ENCODE measurements at regions not wholly inside any gene's neighbourhood (a gene's known extent, or its start where the extent isn't known, plus 50 kb on each side); places are given as distances from the start of the nearest gene placed in this dataset.

GRCh38 chr12:4178424-4179170, 95.0 kb upstream of the CCND2 start:
- intact Hi-C loops (cut with DNase I) = no loop called here
- Histone ChIP-seq H3K27ac (no peak overlapping the region), H3K4me3 (no peak overlapping the region), H3K4me1 (no peaks in the 10 kb centered on the region), H3K9me3 (no peaks in the 10 kb centered on the region), H3K36me3 (no peaks in the 10 kb centered on the region), H3K27me3 (ENCODE audit: low read depth) (peaks cover 2% of the 10 kb centered on the region)
- DNase-seq (no peak), ATAC-seq (no peak)
- TF ChIP-seq CTCF (IDR thresholded peaks at IDR 0.05) = no peak

- H3K36me3 ChIP-seq = no peaks in the 10 kb centered on the region
- no peak for DNase-seq
- TF ChIP-seq CTCF (IDR thresholded peaks at IDR 0.05) = no peak
- no peak overlapping the region for H3K4me3 ChIP-seq
- intact Hi-C loops (cut with DNase I) = no loop called here
- no peak overlapping the region for H3K27ac ChIP-seq
- no peaks in the 10 kb centered on the region for H3K4me1 ChIP-seq
- H3K9me3 ChIP-seq = no peaks in the 10 kb centered on the region
- peaks cover 5% of the 10 kb centered on the region for H3K27me3 ChIP-seq (ENCODE audit: low read depth)
- no peak for ATAC-seq
Observed at GRCh38 chr12:4177262-4177661, 96.3 kb upstream of the CCND2 start.

GRCh38 chr12:4176168-4176567, 97.4 kb upstream of the CCND2 start:
- no peak overlapping the region for H3K4me3 ChIP-seq
- H3K4me1 ChIP-seq = no peaks in the 10 kb centered on the region
- ATAC-seq (no peak), DNase-seq (no peak)
- no peak overlapping the region for H3K27ac ChIP-seq
- peaks cover 5% of the 10 kb centered on the region for H3K27me3 ChIP-seq (ENCODE audit: low read depth)
- intact Hi-C loops (cut with DNase I) = no loop called here
- no peaks in the 10 kb centered on the region for H3K9me3 ChIP-seq
- no peaks in the 10 kb centered on the region for H3K36me3 ChIP-seq
- no peak for TF ChIP-seq CTCF (IDR thresholded peaks at IDR 0.05)

GRCh38 chr12:4174417-4174816, 99.1 kb upstream of the CCND2 start:
- H3K4me1 ChIP-seq = no peaks in the 10 kb centered on the region
- no peak overlapping the region for H3K4me3 ChIP-seq
- no peak for ATAC-seq
- no peaks in the 10 kb centered on the region for H3K9me3 ChIP-seq
- TF ChIP-seq CTCF (IDR thresholded peaks at IDR 0.05) = no peak
- H3K27ac ChIP-seq = no peak overlapping the region
- no peak for DNase-seq
- no peaks in the 10 kb centered on the region for H3K36me3 ChIP-seq
- H3K27me3 ChIP-seq (ENCODE audit: low read depth) = peaks cover 5% of the 10 kb centered on the region
- intact Hi-C loops (cut with DNase I) = no loop called here

- H3K9me3 ChIP-seq = no peaks in the 10 kb centered on the region
- ATAC-seq (no peak), DNase-seq (no peak)
- peaks cover 5% of the 10 kb centered on the region for H3K27me3 ChIP-seq (ENCODE audit: low read depth)
- no peak overlapping the region for H3K27ac ChIP-seq
- H3K4me3 ChIP-seq = no peak overlapping the region
- no peak for TF ChIP-seq CTCF (IDR thresholded peaks at IDR 0.05)
- no peaks in the 10 kb centered on the region for H3K36me3 ChIP-seq
- H3K4me1 ChIP-seq = no peaks in the 10 kb centered on the region
- intact Hi-C loops (cut with DNase I) = no loop called here
Observed at GRCh38 chr12:4172999-4173398, 100.6 kb upstream of the CCND2 start.
